K562 (cell line): ENCODE measurements at regions not wholly inside any gene's neighbourhood (a gene's known extent, or its start where the extent isn't known, plus 50 kb on each side); places are given as distances from the start of the nearest gene placed in this dataset.

ENCODE experiments used
- ATAC-seq: fragments of 200-7000 bp; cut with Tn5 transposase; 3 replicates; pipeline ENCODE4 v1.9.1; 2020; ENCODE audit warnings: moderate library complexity
- BruUV-seq: library from RNA; stranded (reverse); fragments of 400-500 nt; replicated peaks from 2 replicates; lab custom pipeline; 2021; lab: Mats Ljungman, UMichigan
- CTCF ChIA-PET: fragments of 300-600 bp; formaldehyde crosslinking; extraction: SDS; loops from one replicate; lab custom pipeline; 2021; ENCODE audit warnings: low intra/inter-chr PET ratio; lab: Yijun Ruan, JAX
- POLR2A ChIA-PET: fragments of 300-600, 350-650 bp; sonication (Branson Sonifier 250); formaldehyde crosslinking; extraction: SDS; loops from one replicate; lab custom pipeline; 2021; ENCODE audit warnings: antibody characterized with exemption, inconsistent platforms; lab: Yijun Ruan, JAX
- DNase-seq, 4 experiments: peaks; one replicate each; pipeline versions ENCODE4 v3.0.0 to v3.0.0-alpha.2; 2011 to 2018; ENCODE audit warnings: low spot score in 3 of 4, mixed read lengths in 3 of 4; ENCODE audit errors: extremely low read depth in 1 of 4
- FAIRE-seq: peaks from 2 replicates; lab custom pipeline; 2011; peaks lifted over from hg19 to GRCh38; lab: Jason Lieb, UNC
- H2AFZ ChIP-seq: 2 replicates; pipeline ENCODE4 v1.6.0; 2011; ENCODE audit warnings: low read depth, low read length, control low read depth, inconsistent platforms
- H3K27ac ChIP-seq: fragments of 200-600 bp; 3 replicates; pipeline ENCODE4 v1.8.0; 2011; ENCODE audit warnings: low read depth, mild to moderate bottlenecking, control low read depth, inconsistent platforms, low read length, moderate library complexity, mixed read lengths; ENCODE audit errors: extremely low read depth
- H3K27me3 ChIP-seq, 2 experiments: fragments of 300-600 bp in 1 of 2; 2 replicates in 1 of 2; 3 replicates in 1 of 2; pipeline versions ENCODE4 v1.6.0 to v1.8.0; 2011; ENCODE audit warnings: inconsistent platforms in 2 of 2, low read length in 2 of 2, mild to moderate bottlenecking in 1 of 2, mixed read lengths in 1 of 2, moderate library complexity in 1 of 2; ENCODE audit not compliant: control insufficient read depth in 2 of 2, insufficient read depth in 2 of 2
- H3K36me3 ChIP-seq: fragments of 300-600 bp; 3 replicates; pipeline ENCODE4 v1.8.0; 2011; ENCODE audit warnings: mild to moderate bottlenecking, low read length, inconsistent platforms; ENCODE audit not compliant: control insufficient read depth, insufficient read depth
- H3K4me1 ChIP-seq, 2 experiments: fragments of 200-600 bp in 1 of 2; replicated peaks in 1 of 2; 2 replicates in 1 of 2; 3 replicates in 1 of 2; pipeline versions ENCODE4 v1.5.1 to v1.8.0; 2011; ENCODE audit warnings: inconsistent platforms in 2 of 2, low read length in 2 of 2, mild to moderate bottlenecking in 1 of 2, mixed read lengths in 1 of 2, moderate library complexity in 1 of 2; ENCODE audit not compliant: control insufficient read depth in 2 of 2, insufficient read depth in 2 of 2
- H3K4me2 ChIP-seq: 2 replicates; pipeline ENCODE4 v1.6.1; 2011; ENCODE audit warnings: low read length, control low read depth, inconsistent platforms, mixed read lengths; ENCODE audit not compliant: insufficient read depth
- H3K4me3 ChIP-seq: fragments of 200-600 bp; sonication (generic), shearing (Covaris generic); 2 replicates; pipeline ENCODE4 v1.5.1; 2016; ENCODE audit warnings: control low read depth, inconsistent platforms
- H3K79me2 ChIP-seq: fragments of 200-600 bp; 3 replicates; pipeline ENCODE4 v1.8.0; 2011; ENCODE audit warnings: low read length, inconsistent platforms; ENCODE audit not compliant: control insufficient read depth, insufficient read depth
- H3K9ac ChIP-seq, 2 experiments: 2 replicates each; pipeline versions ENCODE4 v1.6.0 to v1.6.1; 2011; ENCODE audit warnings: low read depth in 2 of 2, low read length in 2 of 2, control low read depth in 1 of 2, inconsistent platforms in 1 of 2, mild to moderate bottlenecking in 1 of 2, mixed read lengths in 1 of 2; ENCODE audit not compliant: insufficient read depth in 1 of 2
- H3K9me1 ChIP-seq: one replicate; pipeline ENCODE4 v1.6.0; 2011; ENCODE audit warnings: inconsistent platforms, mild to moderate bottlenecking, low read length, moderate library complexity; ENCODE audit not compliant: control insufficient read depth, insufficient read depth
- H3K9me3 ChIP-seq: replicated peaks from 2 replicates; pipeline ENCODE4 v1.5.1; 2011; ENCODE audit warnings: low read depth, low read length, inconsistent platforms; ENCODE audit not compliant: control insufficient read depth, insufficient read depth
- H4K20me1 ChIP-seq: replicated peaks from 2 replicates; pipeline ENCODE4 v1.6.1; 2011; ENCODE audit warnings: low read length, inconsistent platforms, mixed read lengths; ENCODE audit not compliant: control insufficient read depth, insufficient read depth
- ASH1L ChIP-seq: fragments of 450-650 bp; IDR thresholded peaks from 2 replicates; pipeline ENCODE4 v1.6.1; 2018; ENCODE audit warnings: borderline replicate concordance, mild to moderate bottlenecking, low read depth; ENCODE audit not compliant: partially characterized antibody
- GTF3C2 ChIP-seq: IDR thresholded peaks from 3 replicates; pipeline ENCODE4 v1.6.1; 2011; ENCODE audit warnings: borderline replicate concordance, mild to moderate bottlenecking, moderate library complexity; ENCODE audit not compliant: insufficient read length; ENCODE audit errors: extremely low read depth
- MCM2 ChIP-seq: fragments of 450-650 bp; IDR thresholded peaks from 2 replicates; pipeline ENCODE4 v1.6.1; 2017; ENCODE audit warnings: low read depth, mild to moderate bottlenecking
- RBM14 ChIP-seq: fragments of 200-400 bp; formaldehyde crosslinking; IDR thresholded peaks from 2 replicates; pipeline ENCODE4 v1.6.1; 2018; ENCODE audit warnings: low read depth, mild to moderate bottlenecking, low read length, moderate library complexity, borderline replicate concordance; ENCODE audit not compliant: insufficient read depth
- ZHX1 ChIP-seq: fragments of 150-350 bp; conservative IDR thresholded peaks from 2 replicates; pipeline ENCODE4 v1.6.1; 2014; ENCODE audit warnings: low read length
- ZNF398 ChIP-seq: fragments of 250-450 bp; sonication (Bioruptor Pico); IDR thresholded peaks from 2 replicates; pipeline ENCODE4 v1.8.0; 2021; ENCODE audit warnings: moderate library complexity, mild to moderate bottlenecking, inconsistent platforms
- ZNF785 ChIP-seq: fragments of 250-450 bp; sonication (Bioruptor Pico); IDR thresholded peaks from 2 replicates; pipeline ENCODE4 v1.4.0; 2020; ENCODE audit warnings: mild to moderate bottlenecking
- WGBS: fragments of 100-300 bp; shearing (Covaris generic); methylation state at CpG from one replicate; pipeline ENCODE4 v1.1.6; 2016; ENCODE audit warnings: low coverage, mixed read lengths; ENCODE audit not compliant: insufficient coverage; ENCODE audit errors: missing lambda C conversion rate; 5-methylcytosine and 5-hydroxymethylcytosine counted together
- in situ Hi-C: fragments of 300-500 bp; cut with MboI; formaldehyde crosslinking; loops from 4 replicates; pipeline ENCODE4 v1.15.0; 2018; ENCODE audit warnings: inconsistent platforms, mixed read lengths
- intact Hi-C: fragments of 100-400 bp; cut with micrococcal nuclease; formaldehyde crosslinking; loops from 2 replicates; pipeline ENCODE4 v1.14.2; 2022

GRCh38 chr9:89935801-89936200 lies 331.0 kb downstream of the GADD45G start (continued):
- TF ChIP-seq ZHX1 (no peak), ASH1L (no peak), GTF3C2 (no peak)

GRCh38 chr9:89937051-89937450 lies 332.2 kb downstream of the GADD45G start:
- Histone ChIP-seq H3K9me1 (no peaks in the 10 kb centered on the region), H2AFZ (no peak overlapping the region), H3K27ac (no peak overlapping the region), H3K9me3 (no peaks in the 10 kb centered on the region), H3K36me3 (no peaks in the 10 kb centered on the region), H3K79me2 (no peaks in the 10 kb centered on the region), H3K4me3 (no peak overlapping the region), H3K27me3 (peaks cover 0 to 8% of the 10 kb centered on the region in 2 experiments; a peak in 2 of 5 replicates), H4K20me1 (no peaks in the 10 kb centered on the region), H3K4me1 (no peaks in the 10 kb centered on the region), H3K9ac (no peak overlapping the region), H3K4me2 (no peak overlapping the region)
- WGBS, result 0% methylated on average over 2 of the region's 2 CpGs
- BruUV-seq, result no TSS peak
- no peak for FAIRE-seq
- no peak for DNase-seq
- ChIA-PET POLR2A (interaction anchor here (0.6 kb wide), 4 partner anchors 25 to 326 kb away, joined by 3 to 4 read pairs (median 3); no protein-coding TSS in a partner anchor), CTCF (no interaction called here)
- ATAC-seq, result no peak
- in situ Hi-C loops, result no loop called here
- TF ChIP-seq ZNF398 (no peak), MCM2 (no peak), RBM14 (no peak), ZNF785 (CRISPR knock-in tag) (no peak)
- intact Hi-C loops, result no loop called here
